ACC112 (cell line): ENCODE measurements at regions not wholly inside any gene's neighbourhood (a gene's known extent, or its start where the extent isn't known, plus 50 kb on each side); places are given as distances from the start of the nearest gene placed in this dataset.
"Not testable (repeated sequence)": the region's sequence is repeated elsewhere in the genome, so short reads cannot be mapped to it uniquely, and the experiment has no call there.

Source experiments
- H2AFZ ChIP-seq: fragments of 200-600 bp; sonication (generic); one replicate; pipeline ENCODE4 v1.6.0; 2017; ENCODE audit warnings: antibody characterized with exemption, low read length; ENCODE audit not compliant: unreplicated experiment
- H3K27ac ChIP-seq: fragments of 200-600 bp; sonication (generic); 2 replicates; pipeline ENCODE4 v1.5.1; 2014; ENCODE audit warnings: low read depth, mild to moderate bottlenecking, antibody characterized with exemption, low read length, moderate library complexity
- H3K27me3 ChIP-seq: fragments of 200-600 bp; sonication (generic); 2 replicates; pipeline ENCODE4 v1.6.1; 2014; ENCODE audit warnings: mild to moderate bottlenecking, antibody characterized with exemption, low read length, moderate library complexity, mixed read lengths; ENCODE audit not compliant: insufficient read depth
- H3K36me3 ChIP-seq: fragments of 200-600 bp; sonication (generic); 2 replicates; pipeline ENCODE4 v1.6.1; 2016; ENCODE audit warnings: mild to moderate bottlenecking, antibody characterized with exemption, low read length, moderate library complexity, mixed read lengths; ENCODE audit not compliant: insufficient read depth
- H3K4me1 ChIP-seq: fragments of 200-600 bp; sonication (generic); one replicate; pipeline ENCODE4 v1.6.1; 2016; ENCODE audit warnings: low read length, mixed read lengths; ENCODE audit not compliant: insufficient read depth, unreplicated experiment, control insufficient read depth
- H3K4me3 ChIP-seq: fragments of 200-600 bp; sonication (generic); 2 replicates; pipeline ENCODE4 v1.5.1; 2014; ENCODE audit warnings: mild to moderate bottlenecking, low read depth, low read length
- H3K79me2 ChIP-seq: fragments of 200-600 bp; sonication (generic); one replicate; pipeline ENCODE4 v1.6.0; 2016; ENCODE audit warnings: low read length; ENCODE audit not compliant: control insufficient read depth, unreplicated experiment, insufficient read depth

DNA sequence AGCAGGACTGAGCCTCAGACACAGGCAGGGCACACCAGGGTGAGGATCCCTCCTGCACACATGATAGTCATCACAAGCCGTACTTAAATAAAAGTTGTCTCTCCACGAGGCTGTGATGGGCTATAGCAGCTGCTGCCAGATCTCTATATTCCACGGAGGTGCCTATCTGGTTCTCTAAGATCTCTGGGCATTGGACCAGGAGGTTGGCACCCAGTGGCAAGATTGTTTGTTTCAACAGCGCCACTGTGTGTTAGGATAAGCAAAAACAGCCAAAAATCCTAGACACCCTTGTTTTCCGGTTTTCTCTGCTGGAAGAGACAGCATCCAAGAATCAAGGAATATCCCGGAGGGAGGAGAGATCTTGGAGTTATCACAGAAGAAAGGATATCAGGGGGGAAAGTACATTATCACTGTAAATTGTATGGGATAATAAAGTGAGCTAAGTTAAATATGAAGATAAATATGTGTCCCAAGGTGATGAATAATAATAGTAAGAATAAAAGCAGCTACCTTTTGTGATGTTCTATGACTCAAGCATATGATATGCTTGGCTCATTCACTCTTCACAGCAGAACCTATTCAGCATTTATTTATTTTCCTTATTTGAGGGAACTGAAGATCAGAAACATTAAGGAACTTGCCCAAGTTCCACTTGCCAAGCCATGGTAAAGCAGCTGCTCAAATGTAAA, 90.6 kb upstream of the AKAP13 start:
- Histone ChIP-seq H3K4me1 (no peaks in the 10 kb centered on the region), H3K79me2 (no peaks in the 10 kb centered on the region), H3K27me3 (0 out of 2 replicates have a peak, but pooled peaks cover 5% of the 10 kb centered on the region), H3K36me3 (no peaks in the 10 kb centered on the region), H2AFZ (no peak overlapping the region), H3K4me3 (no peak overlapping the region), H3K27ac (no peak overlapping the region)

DNA sequence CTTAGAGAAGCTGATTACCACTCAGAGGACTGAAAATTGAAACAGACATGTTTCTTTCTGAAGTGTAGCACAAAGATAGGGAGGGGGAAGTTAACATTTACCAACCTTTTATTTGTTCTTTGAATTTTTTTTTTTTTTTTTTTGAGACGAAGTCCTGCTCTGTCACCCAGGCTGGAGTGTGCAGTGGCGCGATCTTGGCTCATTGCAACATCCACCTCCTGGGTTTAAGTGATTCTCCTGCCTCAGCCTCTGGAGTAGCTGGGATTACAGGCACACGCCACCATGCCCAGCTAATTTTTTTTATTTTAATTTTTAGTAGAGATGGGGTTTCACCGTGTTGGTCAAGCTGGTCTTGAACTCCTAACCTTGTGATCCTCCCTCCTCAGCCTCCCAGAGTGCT, 87.8 kb upstream of the AKAP13 start:
- not testable (repeated sequence) for H3K36me3 ChIP-seq, H3K79me2 ChIP-seq, H3K27me3 ChIP-seq, H3K4me1 ChIP-seq, H3K4me3 ChIP-seq, H3K27ac ChIP-seq, H2AFZ ChIP-seq

DNA sequence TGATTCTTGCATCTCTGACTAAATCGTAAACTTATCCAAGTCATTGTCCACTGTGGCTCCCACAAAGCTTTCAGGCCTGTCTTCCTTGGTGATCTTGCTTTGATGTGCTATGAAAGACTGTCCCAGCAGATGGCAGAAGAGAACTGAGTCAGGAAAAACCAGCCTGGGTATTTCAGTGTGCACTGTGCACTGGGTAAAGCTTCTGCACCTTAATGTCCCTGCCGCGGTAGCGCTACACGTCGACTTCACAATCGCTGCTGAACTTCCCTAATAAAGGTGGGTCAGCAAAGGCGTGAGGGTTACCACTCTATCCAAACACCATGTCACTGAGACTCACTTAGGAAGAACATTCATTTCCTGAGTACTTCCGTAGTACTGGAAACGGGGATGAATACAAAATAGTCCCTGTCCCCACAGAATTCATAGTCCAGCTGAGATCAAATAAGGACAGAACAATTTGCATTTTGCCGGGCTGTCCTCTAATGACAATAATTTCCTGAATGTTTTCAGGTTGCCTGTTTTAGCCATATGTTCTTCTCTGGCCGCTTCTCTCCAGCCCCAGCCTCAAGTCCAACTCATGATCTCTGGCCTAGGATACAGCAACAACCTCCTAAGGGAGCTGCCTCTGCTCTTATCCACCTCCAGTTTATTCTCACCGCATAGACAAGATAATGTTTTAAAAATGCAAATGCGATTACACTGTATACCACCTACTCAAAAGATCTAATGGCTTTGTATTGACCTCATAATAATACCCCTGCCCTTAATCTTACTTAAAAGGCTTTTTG, 83.6 kb upstream of the AKAP13 start:
- no peaks in the 10 kb centered on the region for H3K27me3 ChIP-seq
- peak overlapping the region; percentile 66 for H3K4me3 ChIP-seq
- H3K79me2 ChIP-seq = no peaks in the 10 kb centered on the region
- H3K36me3 ChIP-seq = no peaks in the 10 kb centered on the region
- H3K27ac ChIP-seq = peak overlapping the region; percentile 52; the same call in 1 of the 2 replicates
- peak overlapping the region; percentile 52 for H2AFZ ChIP-seq
- peaks cover 4% of the 10 kb centered on the region for H3K4me1 ChIP-seq

DNA sequence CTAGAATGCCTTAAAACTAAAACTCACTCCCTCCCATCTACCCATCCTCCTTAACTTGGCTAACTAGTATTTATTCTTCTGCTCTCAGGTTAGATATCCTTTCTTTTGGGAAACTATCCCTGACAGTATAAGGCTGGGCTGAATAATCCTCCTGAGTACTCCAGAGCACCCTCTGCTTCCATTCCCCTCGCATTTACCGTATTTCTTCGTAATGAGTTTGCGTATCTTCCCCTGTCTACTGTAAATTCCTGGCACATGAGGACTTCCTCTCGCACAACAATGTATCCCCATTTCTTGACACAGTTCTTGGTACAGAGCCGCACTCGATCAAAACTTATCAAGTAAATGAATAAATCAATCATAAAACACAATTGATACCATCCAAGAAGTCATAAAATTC, 82.9 kb upstream of the AKAP13 start:
- peak overlapping the region; percentile 52 for H2AFZ ChIP-seq
- peak overlapping the region; percentile 66 for H3K4me3 ChIP-seq
- H3K79me2 ChIP-seq = no peaks in the 10 kb centered on the region
- peak overlapping the region; percentile 52; the same call in 1 of the 2 replicates for H3K27ac ChIP-seq
- no peaks in the 10 kb centered on the region for H3K27me3 ChIP-seq
- peaks cover 4% of the 10 kb centered on the region for H3K4me1 ChIP-seq
- no peaks in the 10 kb centered on the region for H3K36me3 ChIP-seq

DNA sequence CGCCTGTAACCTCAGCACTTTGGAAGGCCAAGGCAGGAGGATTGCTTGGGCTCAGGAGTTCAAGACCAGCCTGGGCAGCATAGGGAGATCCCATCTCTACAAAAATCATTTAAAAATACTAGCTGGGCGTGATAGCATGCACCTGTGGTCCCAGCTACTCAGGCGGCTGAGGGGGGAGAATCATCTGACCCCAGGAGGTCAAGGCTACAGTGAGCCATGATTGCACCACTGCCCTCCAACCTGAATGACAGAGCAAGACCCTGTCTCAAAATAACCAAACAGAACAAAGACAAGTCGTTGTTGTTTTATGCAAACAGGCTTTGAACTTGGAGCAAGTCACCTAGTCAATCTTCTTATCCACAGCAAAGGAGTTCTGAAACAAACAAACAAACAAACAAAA, 82.0 kb upstream of the AKAP13 start:
- no peaks in the 10 kb centered on the region for H3K27me3 ChIP-seq
- no peak overlapping the region for H3K27ac ChIP-seq

DNA sequence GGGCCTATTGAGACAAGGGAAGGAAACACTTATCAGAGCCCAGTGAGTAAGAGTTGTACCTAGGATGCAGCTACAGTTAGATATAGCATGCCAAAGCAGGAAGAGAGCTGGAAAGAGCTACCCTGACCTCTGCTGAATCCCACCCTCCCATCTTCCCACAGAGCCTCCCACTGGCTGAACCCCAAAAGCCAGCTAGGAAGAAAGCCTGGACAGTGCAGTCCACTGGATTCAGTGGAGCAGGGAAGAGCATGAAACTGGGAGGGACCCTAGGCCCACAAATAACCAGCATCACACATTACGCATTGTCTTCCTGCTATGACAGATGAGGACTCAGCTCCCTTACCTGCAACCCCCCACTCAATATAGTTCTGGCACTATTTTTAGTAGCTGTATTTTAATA, 81.5 kb upstream of the AKAP13 start:
- Histone ChIP-seq H3K4me3 (no peak overlapping the region), H3K36me3 (no peaks in the 10 kb centered on the region), H3K27ac (no peak overlapping the region), H2AFZ (no peak overlapping the region), H3K79me2 (no peaks in the 10 kb centered on the region), H3K27me3 (no peaks in the 10 kb centered on the region), H3K4me1 (peaks cover 4% of the 10 kb centered on the region)

More for the DNA sequence above, 82.0 kb upstream of the AKAP13 start:
- Histone ChIP-seq H2AFZ (no peak overlapping the region), H3K4me1 (peaks cover 4% of the 10 kb centered on the region), H3K4me3 (no peak overlapping the region), H3K79me2 (no peaks in the 10 kb centered on the region), H3K36me3 (no peaks in the 10 kb centered on the region)

DNA sequence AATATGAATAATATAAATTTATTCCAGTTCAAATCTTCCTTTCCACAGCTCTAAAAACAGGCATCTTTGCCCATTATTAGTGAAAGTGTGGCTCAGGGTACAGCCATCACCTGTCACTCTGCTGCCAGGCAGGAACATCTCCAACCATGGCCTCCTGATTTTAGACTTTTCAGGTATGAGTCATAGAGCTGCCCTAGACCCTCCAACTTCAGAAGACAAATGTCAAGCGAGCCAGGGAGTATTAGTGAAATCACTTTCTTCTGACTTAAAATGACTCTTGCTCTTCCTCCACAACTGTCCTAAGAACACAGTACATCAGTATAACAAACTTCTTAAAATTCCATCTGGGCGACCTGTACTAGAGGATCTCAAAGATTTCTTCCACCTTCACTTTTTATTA, 78.1 kb upstream of the AKAP13 start:
- Histone ChIP-seq H2AFZ (no peak overlapping the region), H3K27ac (no peak overlapping the region), H3K79me2 (no peaks in the 10 kb centered on the region)

DNA sequence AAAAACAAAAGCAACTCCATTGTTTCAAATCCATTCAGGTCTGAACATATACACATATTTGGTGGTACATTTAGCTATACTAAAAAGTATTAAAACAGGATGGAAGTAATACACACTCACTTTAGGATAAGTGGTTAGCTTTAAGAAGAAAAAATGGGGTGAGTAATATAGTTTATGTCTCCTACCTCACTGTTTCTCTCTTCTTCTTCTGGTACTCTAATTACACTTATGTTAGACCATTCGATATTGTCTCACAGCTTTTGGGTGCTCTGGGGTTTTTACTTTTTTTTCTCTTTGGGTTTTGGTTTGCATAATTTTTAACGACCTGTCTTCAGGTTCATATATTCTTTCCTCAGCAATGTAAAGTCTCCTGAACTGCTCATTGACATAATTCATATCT, 75.4 kb upstream of the AKAP13 start:
- Histone ChIP-seq H3K4me1 (no peaks in the 10 kb centered on the region), H2AFZ (no peak overlapping the region), H3K27ac (no peak overlapping the region), H3K27me3 (no peaks in the 10 kb centered on the region), H3K36me3 (no peaks in the 10 kb centered on the region), H3K4me3 (no peak overlapping the region), H3K79me2 (no peaks in the 10 kb centered on the region)

More for the DNA sequence above, 78.1 kb upstream of the AKAP13 start:
- H3K4me1 ChIP-seq = no peaks in the 10 kb centered on the region
- H3K4me3 ChIP-seq = no peak overlapping the region
- H3K36me3 ChIP-seq = no peaks in the 10 kb centered on the region
- no peaks in the 10 kb centered on the region for H3K27me3 ChIP-seq

DNA sequence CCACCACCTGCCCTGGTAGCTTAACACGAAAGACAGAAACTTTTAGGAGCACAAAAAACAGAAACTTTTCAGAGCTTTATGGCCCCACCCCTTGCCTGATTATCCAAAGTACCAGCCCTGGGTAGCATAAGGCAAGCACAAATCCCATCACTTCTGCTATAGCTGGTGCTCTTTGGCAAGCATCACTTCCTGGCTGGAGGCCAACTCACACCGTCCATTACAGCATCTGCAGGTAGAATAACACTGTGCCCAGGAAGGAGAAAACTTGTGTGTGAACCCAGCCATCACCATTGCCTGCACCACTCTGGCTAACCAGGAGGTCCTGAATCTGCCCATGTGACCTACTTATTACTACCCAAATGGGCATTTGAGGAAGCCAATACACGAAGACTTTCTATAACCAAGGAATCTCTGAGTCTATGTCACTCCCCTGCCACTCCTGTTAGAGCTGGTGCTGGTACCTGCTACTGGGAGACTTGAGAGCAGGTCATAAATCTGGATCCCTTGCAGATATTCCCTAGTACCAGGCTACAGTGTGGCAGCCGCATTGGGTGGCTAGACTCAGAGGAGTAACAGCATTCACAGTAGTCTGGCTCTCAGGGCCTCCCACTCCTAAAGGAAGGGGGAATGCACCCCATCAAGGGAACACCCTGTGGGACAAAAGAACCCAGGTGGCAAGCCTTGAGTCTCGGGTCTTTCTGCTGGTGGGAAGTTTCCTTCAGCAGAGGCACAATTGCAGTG, 73.3 kb upstream of the AKAP13 start:
- no peaks in the 10 kb centered on the region for H3K4me1 ChIP-seq
- no peak overlapping the region for H3K27ac ChIP-seq
- no peaks in the 10 kb centered on the region for H3K36me3 ChIP-seq
- H3K79me2 ChIP-seq = no peaks in the 10 kb centered on the region
- no peak overlapping the region for H2AFZ ChIP-seq
- H3K4me3 ChIP-seq = no peak overlapping the region
- H3K27me3 ChIP-seq = no peaks in the 10 kb centered on the region

DNA sequence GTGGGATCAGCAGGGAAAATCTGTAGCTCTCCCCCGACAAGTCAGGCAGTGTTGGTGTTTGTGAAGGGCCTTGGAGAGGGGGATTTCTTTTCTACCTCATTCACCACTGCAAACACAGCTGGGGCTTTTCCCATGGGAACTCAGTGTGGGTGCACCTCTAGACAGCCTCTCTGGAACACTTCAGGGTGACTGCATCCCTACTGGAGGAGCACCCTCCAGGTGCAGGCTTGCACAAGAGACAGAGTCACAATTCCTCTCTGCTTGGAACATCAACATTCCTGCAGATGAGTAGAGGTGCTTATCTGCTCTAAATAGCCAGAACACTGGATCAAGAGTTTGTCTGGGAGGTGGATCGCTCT, 72.7 kb upstream of the AKAP13 start:
- Histone ChIP-seq H2AFZ (no peak overlapping the region), H3K4me1 (peaks cover 5% of the 10 kb centered on the region), H3K27ac (no peak overlapping the region), H3K79me2 (no peaks in the 10 kb centered on the region), H3K27me3 (no peaks in the 10 kb centered on the region), H3K36me3 (no peaks in the 10 kb centered on the region), H3K4me3 (no peak overlapping the region)
